ENCODE measurements at regions not wholly inside any gene's neighbourhood (a gene's known extent, or its start where the extent isn't known, plus 50 kb on each side); places are given as distances from the start of the nearest gene placed in this dataset.

DNA sequence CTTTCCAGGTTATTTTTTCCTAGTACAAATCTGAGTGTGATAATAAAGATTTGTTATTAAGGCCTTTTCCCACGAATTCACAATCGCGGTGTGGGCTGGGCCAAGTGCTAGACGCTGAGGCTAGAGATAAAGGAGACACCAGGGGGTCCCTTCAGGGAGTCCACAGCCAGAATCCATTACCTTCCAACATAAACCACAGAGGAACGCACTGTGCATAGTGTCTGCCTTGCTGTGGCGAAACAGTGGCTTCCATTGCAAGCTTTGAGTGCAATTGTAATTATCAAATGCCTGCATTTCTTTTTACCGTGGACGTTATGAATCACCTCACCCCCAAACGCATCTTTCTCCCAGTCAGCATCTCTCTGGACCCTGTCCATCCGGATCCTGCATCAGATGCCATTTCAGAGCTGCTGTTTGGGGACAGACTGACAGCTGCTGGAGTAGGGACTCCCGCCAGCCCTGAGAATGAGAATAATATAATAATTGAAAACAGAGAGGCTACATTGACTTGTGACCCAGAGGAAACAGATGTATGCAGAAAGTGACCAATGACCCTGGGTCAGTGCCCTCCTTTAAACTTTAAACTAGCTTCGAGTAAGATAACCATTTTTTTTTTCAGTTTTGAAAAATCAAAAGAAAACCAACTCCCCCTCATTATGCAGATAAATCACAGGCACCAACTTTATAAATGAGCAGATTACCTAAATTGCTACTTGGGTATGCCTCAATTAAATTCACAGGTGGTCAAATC is 456.2 kb upstream of the NRP1 start:
- no peak for DNase-seq (ENCODE audit: low spot score in 2 of 2)
- intact Hi-C loops (cut with DNase I; ENCODE audit: low total_unique reads), result no loop called here
- WGBS, 2 donors, result 57 to 64% methylated on average over 12 of the region's 12 CpGs
- TF ChIP-seq POLR2A (IDR thresholded peaks at IDR 0.05), result no peak
- TF ChIP-seq, protein P1, sequence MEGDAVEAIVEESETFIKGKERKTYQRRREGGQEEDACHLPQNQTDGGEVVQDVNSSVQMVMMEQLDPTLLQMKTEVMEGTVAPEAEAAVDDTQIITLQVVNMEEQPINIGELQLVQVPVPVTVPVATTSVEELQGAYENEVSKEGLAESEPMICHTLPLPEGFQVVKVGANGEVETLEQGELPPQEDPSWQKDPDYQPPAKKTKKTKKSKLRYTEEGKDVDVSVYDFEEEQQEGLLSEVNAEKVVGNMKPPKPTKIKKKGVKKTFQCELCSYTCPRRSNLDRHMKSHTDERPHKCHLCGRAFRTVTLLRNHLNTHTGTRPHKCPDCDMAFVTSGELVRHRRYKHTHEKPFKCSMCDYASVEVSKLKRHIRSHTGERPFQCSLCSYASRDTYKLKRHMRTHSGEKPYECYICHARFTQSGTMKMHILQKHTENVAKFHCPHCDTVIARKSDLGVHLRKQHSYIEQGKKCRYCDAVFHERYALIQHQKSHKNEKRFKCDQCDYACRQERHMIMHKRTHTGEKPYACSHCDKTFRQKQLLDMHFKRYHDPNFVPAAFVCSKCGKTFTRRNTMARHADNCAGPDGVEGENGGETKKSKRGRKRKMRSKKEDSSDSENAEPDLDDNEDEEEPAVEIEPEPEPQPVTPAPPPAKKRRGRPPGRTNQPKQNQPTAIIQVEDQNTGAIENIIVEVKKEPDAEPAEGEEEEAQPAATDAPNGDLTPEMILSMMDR (IDR thresholded peaks at IDR 0.05), result no peak
- no peak overlapping the region for H3K4me3 ChIP-seq (ENCODE audit: low read depth, poor library complexity, severe bottlenecking)

- TF ChIP-seq, protein P1 (IDR thresholded peaks at IDR 0.05), result no peak
- TF ChIP-seq POLR2A (IDR thresholded peaks at IDR 0.05), result no peak
- no peak for DNase-seq (ENCODE audit: low spot score in 2 of 2)
- no peak overlapping the region for H3K4me3 ChIP-seq (ENCODE audit: low read depth, poor library complexity, severe bottlenecking)
- 90 to 94% methylated on average over 1 of the region's 1 CpG for WGBS, 2 donors
- intact Hi-C loops (cut with DNase I; ENCODE audit: low total_unique reads), result no loop called here
These were observed 449.1 kb upstream of the NRP1 start for GRCh38 chr10:33783557-33783956.

GRCh38 chr10:33783078-33783477 is 448.6 kb upstream of the NRP1 start:
- WGBS, 2 donors, result 91 to 95% methylated on average over 3 of the region's 3 CpGs
- intact Hi-C loops (cut with DNase I; ENCODE audit: low total_unique reads), result no loop called here
- no peak for DNase-seq (ENCODE audit: low spot score in 2 of 2)
- no peak overlapping the region for H3K4me3 ChIP-seq (ENCODE audit: low read depth, poor library complexity, severe bottlenecking)
- TF ChIP-seq, protein P1 (IDR thresholded peaks at IDR 0.05), result no peak

DNA sequence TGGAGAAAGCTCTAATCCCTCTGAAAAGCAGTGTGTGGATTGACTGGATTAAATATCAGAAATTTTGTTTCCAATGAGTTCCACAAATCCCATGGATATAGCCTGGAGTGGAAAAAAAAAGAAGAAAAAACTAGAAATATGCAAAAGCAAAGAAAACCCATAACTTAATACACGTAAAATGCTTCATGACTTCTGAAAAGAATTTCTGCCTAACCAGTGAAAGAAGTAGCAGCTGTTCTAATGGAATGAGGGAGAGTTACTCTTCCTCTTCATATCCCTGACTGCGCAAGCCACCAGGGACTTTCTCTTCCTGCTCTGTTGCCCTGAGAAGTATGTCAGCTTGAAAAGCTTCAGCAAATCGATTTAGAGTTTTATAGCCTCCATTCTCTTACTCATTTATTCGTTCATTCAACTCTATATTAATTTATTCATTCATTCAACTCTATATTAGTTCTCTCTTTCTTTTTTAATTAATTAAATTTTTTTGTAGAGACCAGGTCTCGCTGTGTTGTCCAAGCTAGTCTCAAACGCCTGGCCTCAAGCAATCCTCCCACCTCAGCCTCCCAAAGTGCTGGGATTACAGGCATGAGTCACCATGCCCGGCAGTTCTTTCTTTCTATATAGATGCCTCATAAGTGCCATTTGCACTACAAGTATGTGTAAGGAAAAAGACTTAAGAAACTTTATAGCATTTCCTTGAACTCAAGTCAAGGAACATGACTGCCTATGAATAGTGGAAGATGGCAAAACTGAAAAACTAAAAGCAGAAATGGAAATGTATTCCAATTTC is 447.3 kb upstream of the NRP1 start:
- TF ChIP-seq POLR2A (IDR thresholded peaks at IDR 0.05), result no peak
- TF ChIP-seq, protein P1 (IDR thresholded peaks at IDR 0.05), result no peak
- H3K4me3 ChIP-seq (ENCODE audit: low read depth, poor library complexity, severe bottlenecking), result no peak overlapping the region
- no peak for DNase-seq (ENCODE audit: low spot score in 2 of 2)
- intact Hi-C loops (cut with DNase I; ENCODE audit: low total_unique reads), result no loop called here
- WGBS, 2 donors, result 76 to 78% methylated on average over 7 of the region's 7 CpGs

- intact Hi-C loops (cut with DNase I; ENCODE audit: low total_unique reads), result no loop called here
- WGBS, 2 donors, result 73 to 74% methylated on average over 9 of the region's 9 CpGs
- TF ChIP-seq POLR2A (IDR thresholded peaks at IDR 0.05), result no peak
- TF ChIP-seq, protein P1 (IDR thresholded peaks at IDR 0.05), result no peak
- no peak overlapping the region for H3K4me3 ChIP-seq (ENCODE audit: low read depth, poor library complexity, severe bottlenecking)
- DNase-seq (ENCODE audit: low spot score in 2 of 2), result no peak
These were observed 446.5 kb upstream of the NRP1 start for GRCh38 chr10:33780961-33781360.
